GM12874 (cell line): ENCODE measurements at regions not wholly inside any gene's neighbourhood (a gene's known extent, or its start where the extent isn't known, plus 50 kb on each side); places are given as distances from the start of the nearest gene placed in this dataset.

Experiments
- CTCF ChIP-seq: IDR thresholded peaks from 2 replicates; pipeline ENCODE4 v1.5.1; 2011; ENCODE audit warnings: low read depth, mild to moderate bottlenecking, control low read depth, low read length, moderate library complexity; ENCODE audit not compliant: insufficient read depth

GRCh38 chr10:81040940-81041339 is 503.2 kb downstream of the SH2D4B start:
- TF ChIP-seq CTCF = no peak

GRCh38 chr10:81042647-81043046 is 504.9 kb downstream of the SH2D4B start:
- TF ChIP-seq CTCF = no peak

- no peak for TF ChIP-seq CTCF
These were observed 527.8 kb downstream of the SH2D4B start for GRCh38 chr10:81065474-81065873.

GRCh38 chr10:81068460-81068859 is 530.8 kb downstream of the SH2D4B start:
- no peak for TF ChIP-seq CTCF

- TF ChIP-seq CTCF = no peak
These were observed 533.5 kb downstream of the SH2D4B start for GRCh38 chr10:81071087-81071796.

GRCh38 chr10:81073155-81073554 is 535.5 kb downstream of the SH2D4B start:
- no peak for TF ChIP-seq CTCF

GRCh38 chr10:81081887-81082620 is 544.4 kb downstream of the SH2D4B start:
- peak; percentile 45 for TF ChIP-seq CTCF
